AG09309 (cell line): ENCODE measurements at regions not wholly inside any gene's neighbourhood (a gene's known extent, or its start where the extent isn't known, plus 50 kb on each side); places are given as distances from the start of the nearest gene placed in this dataset.
"Not testable (repeated sequence)": the region's sequence is repeated elsewhere in the genome, so short reads cannot be mapped to it uniquely, and the experiment has no call there.

ENCODE experiments used
- DNase-seq: peaks from one replicate; pipeline ENCODE4 v3.0.0-alpha.2; 2010; ENCODE audit warnings: low read depth
- H3K4me3 ChIP-seq: 2 replicates; pipeline ENCODE4 v1.5.1; 2011; ENCODE audit warnings: mild to moderate bottlenecking, low read depth, low read length, moderate library complexity; ENCODE audit not compliant: control insufficient read depth
- TF ChIP-seq, protein P1 (sequence below): IDR thresholded peaks from 2 replicates; pipeline ENCODE4 v1.5.1; 2011; ENCODE audit warnings: mild to moderate bottlenecking, low read depth, low read length, inconsistent platforms; ENCODE audit not compliant: insufficient read depth, control insufficient read depth; ENCODE audit errors: missing control alignments

DNA sequence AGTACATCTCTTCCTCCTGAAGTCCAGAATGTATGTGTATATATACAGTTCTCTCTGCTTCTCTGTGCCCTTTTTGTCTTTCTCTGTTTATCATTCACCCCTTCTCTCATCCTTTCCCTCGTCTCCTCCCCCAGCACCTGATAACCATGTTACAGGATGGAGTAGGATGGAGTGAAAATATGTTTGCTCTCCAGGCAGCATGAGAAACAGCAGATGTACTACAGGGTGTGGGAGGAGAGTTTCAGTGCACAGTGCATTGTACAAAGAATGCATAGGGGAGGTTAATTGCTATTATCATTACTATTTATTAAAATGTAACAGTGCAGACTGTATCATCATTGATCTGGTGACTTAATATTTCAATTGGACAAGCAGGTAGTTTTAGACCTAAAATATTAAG lies 104.5 kb downstream of the MFAP3L start:
- no peak overlapping the region for H3K4me3 ChIP-seq
- DNase-seq, result no peak
- TF ChIP-seq, protein P1, sequence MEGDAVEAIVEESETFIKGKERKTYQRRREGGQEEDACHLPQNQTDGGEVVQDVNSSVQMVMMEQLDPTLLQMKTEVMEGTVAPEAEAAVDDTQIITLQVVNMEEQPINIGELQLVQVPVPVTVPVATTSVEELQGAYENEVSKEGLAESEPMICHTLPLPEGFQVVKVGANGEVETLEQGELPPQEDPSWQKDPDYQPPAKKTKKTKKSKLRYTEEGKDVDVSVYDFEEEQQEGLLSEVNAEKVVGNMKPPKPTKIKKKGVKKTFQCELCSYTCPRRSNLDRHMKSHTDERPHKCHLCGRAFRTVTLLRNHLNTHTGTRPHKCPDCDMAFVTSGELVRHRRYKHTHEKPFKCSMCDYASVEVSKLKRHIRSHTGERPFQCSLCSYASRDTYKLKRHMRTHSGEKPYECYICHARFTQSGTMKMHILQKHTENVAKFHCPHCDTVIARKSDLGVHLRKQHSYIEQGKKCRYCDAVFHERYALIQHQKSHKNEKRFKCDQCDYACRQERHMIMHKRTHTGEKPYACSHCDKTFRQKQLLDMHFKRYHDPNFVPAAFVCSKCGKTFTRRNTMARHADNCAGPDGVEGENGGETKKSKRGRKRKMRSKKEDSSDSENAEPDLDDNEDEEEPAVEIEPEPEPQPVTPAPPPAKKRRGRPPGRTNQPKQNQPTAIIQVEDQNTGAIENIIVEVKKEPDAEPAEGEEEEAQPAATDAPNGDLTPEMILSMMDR, result no peak

DNA sequence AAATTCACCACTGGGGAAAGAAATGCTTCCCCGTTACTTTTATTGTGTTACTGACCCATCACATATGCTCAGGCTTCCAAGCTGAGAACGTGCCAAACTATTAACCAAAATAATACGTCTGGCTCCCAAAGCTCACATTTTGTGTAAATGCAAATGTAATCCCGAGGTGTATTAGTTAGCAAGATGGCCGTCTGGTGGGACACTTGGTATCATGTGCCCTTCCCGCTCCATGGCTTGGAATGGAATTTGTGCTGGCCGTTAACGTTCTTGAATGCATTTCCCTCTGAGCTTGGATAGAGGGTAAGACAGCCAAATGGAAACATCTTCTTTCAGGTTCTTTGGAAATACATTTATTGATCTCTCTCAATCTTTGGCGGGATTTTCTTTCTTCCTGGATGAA lies 105.0 kb downstream of the MFAP3L start:
- H3K4me3 ChIP-seq, result no peak overlapping the region
- TF ChIP-seq, protein P1, result no peak
- DNase-seq, result no peak

DNA sequence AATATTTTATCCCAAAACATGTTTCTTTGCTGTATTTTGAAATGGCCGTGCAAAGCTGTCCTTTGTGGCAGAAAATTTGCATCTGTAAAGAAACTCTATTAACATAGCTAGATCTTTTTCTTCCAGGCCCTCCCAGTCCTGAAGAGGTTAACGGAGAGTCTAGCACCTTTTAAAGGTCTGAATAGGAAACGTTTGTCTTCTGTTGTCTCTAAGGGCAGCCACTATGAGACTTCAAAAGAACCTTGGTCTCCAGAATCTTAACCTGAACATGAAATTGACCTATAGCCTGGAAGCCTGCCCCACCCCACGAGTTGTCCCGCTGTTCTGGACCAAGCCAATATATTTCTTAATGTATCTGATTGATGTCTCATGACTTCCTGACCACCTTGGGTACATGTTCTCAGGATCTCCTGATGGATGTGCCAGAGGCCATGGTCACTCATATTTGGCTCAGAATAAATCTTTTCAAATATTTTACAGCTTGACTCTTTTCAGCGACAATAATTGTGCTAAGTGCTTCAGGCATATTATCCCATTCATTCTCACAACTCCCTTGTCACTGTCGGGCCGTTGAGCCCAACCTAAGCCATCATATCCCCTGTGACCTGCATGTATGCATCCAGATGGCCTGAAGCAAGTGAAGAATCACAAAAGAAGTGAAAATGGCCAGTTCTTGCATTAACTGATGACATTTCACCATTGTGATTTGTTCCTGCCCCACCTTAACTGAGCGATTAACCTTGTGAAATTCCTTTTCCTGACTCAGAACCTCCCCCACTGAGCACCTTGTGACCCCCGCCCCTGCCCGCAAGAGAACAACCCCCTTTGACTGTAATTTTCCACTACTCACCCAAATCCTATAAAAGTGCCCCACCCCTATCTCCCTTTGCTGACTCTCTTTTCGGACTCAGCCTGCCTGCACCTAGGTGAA lies 106.7 kb downstream of the MFAP3L start:
- not testable (repeated sequence) for H3K4me3 ChIP-seq, DNase-seq

DNA sequence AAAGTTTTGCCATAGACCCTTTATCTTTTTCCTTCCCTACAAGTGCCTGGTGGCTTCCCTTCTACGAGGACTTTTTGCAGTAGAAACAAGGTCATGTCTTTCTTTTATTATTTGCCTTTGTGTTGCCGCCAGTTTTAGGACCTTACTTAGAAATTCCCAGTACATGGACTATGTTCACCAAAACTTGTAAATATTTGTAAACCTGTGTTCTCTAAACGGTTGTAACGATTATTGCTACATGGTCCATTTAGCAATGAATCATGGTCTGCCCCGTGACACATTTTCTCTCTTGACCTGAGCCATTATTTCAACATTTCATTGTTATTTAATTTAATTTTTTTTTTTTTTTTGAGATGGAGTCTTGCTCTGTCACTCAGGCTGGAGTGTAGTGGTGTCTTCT lies 110.7 kb downstream of the MFAP3L start:
- H3K4me3 ChIP-seq, result no peak overlapping the region
- TF ChIP-seq, protein P1, result no peak

DNA sequence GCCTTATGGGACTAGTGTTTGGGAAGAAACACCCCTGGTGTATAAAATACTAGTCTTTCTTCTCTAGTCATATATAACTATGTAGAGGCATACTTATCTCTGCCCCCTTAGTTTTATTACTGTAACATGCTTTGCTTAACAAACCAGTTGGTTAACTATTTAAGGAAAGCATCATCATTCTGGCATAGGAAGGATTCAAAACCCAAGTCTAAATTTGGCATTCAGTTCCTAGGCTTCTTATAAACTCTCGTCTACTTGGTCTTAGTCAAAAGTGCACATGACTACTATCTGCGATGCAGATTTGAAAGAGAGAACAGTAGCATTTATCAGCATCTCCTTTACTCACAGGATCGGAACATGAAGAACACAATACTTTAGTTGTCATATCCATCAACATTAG lies 111.3 kb downstream of the MFAP3L start:
- DNase-seq, result no peak
- no peak overlapping the region for H3K4me3 ChIP-seq
- TF ChIP-seq, protein P1, result no peak

More for the DNA sequence above, 110.7 kb downstream of the MFAP3L start:
- no peak for DNase-seq

DNA sequence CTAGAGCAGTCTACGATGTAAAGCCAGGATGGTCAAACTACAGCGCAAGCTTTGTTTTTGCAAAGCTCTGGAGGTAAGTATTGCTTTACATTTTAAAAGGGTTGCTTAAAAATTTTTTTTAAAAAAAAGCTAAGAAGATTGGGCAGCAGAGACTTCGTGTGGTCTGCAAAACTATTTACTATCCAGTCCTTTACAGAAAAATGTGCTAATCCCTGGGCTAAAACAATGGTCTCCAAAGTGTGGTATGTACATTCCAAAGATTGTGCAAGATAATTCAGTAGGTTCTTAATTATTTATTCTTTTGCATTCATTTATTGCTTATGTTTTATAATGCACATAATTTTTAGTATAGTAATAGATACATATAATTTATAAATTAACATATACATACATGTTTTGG lies 113.2 kb downstream of the MFAP3L start:
- DNase-seq, result no peak

DNA sequence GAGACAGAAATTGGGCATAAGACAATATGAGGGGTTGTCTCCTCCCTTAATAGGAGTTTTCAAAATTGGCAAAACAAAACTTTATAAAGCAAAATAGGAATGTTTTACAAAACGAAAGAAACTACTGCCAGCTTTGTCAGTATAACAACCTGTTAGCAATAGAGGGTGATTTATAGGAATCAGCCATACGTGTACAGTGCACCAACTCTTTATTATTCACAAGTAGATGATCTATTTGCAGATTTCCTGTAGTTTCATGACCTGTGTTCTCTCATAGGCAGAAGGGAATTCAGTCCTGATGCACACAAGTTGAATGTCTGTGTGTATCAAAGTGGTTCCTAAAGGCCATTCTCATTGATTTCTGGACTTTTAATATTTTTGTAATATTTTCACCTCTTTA lies 116.3 kb downstream of the MFAP3L start:
- H3K4me3 ChIP-seq, result no peak overlapping the region
- no peak for DNase-seq
- TF ChIP-seq, protein P1, result no peak

More for the DNA sequence above, 113.2 kb downstream of the MFAP3L start:
- TF ChIP-seq, protein P1, result no peak
- no peak overlapping the region for H3K4me3 ChIP-seq
